Fibroblast of skin of abdomen (primary cell): ENCODE measurements at regions not wholly inside any gene's neighbourhood (a gene's known extent, or its start where the extent isn't known, plus 50 kb on each side); places are given as distances from the start of the nearest gene placed in this dataset.
A peak's percentile ranks its signal among the peaks of the same experiment; 100 is the strongest.
"Not testable (repeated sequence)": the region's sequence is repeated elsewhere in the genome, so short reads cannot be mapped to it uniquely, and the experiment has no call there.

ENCODE experiments used
- DNase-seq: peaks from one replicate; pipeline ENCODE4 v3.0.0-alpha.2; 2013

DNA sequence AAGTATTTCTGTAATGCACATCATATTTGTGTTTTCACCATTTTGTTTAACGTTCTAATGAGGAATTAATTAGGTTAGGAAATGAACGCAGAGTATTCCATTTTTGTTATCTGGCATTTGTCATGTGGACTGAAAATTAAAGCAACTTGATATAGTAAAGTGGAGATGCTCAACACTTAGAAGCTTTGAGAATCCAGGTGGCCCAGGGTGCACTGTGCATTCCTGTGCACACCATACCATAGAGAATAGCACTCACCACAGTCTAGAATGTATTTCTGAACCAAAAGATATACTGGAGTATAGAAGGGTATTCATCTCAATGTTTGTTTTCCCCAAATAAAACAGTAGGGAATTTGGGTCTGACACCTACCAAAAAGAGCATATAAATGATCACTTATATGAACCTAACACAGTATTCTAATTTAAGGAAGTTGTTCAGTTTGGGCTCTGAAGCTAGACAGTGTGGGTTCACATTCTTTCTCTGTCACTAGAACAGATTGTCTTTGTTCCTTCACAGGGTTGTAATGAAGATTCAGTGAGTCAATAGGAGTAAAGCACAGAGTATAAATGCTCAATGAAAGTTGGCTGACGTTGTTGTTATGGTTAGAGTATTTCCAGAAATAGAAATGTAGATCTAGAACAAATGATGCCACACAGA is 125.6 kb upstream of the DMRT1 start:
- no peak for DNase-seq

DNA sequence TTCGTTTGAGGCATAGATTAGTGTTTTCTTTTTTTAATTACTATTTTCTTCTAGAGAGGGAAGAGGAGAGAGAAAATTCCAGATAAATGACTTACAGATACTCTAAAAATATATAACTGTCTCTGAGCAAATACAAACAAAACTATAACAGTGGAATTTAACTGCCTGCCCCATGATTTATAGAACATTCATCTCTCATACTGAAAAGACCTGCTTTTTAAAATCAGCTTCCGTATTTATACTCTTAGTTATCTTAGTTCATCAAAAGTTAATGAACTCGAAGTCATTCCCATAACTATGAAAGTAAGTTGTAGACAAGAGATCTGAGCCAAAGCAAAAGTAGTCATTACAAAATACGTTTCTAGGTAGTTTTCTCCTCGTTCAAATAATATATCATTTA is 123.8 kb upstream of the DMRT1 start:
- DNase-seq, result no peak

DNA sequence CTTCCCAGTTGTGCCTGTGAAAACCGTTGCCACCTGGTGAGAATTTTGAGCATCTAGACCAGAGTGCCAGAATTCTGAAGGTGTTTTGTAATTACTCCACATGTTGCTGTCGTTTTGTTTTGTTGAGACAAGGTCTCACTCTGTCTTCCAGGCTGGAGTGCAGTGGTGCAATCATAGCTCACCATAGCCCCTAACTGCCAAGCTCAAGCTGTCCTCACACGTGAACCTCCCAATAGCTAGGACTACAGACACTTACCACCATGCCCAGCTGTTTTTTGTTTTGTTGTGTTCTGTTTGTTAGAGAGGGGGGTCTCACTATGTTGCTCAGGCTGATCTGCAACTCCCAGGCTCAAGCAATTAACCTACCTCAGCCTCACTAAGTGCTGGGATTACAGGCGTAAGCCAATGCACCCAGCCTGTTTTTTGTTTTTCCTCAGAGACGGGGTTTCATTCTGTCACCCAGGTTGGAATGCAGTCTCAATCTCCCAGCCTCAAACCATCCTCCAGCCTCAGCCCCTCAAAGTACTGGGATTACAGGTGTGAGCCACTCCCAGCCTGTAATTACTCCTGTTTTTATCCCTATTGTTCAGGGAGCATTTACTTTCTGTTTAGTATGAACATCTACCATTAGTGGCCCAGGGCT is 121.1 kb upstream of the DMRT1 start:
- no peak for DNase-seq

GRCh38 chr9:722388-722980 is 119.0 kb upstream of the DMRT1 start:
- no peak for DNase-seq

GRCh38 chr9:724461-724860 is 117.0 kb upstream of the DMRT1 start:
- not testable (repeated sequence) for DNase-seq

GRCh38 chr9:726005-726404 is 115.5 kb upstream of the DMRT1 start:
- DNase-seq, result no peak

DNA sequence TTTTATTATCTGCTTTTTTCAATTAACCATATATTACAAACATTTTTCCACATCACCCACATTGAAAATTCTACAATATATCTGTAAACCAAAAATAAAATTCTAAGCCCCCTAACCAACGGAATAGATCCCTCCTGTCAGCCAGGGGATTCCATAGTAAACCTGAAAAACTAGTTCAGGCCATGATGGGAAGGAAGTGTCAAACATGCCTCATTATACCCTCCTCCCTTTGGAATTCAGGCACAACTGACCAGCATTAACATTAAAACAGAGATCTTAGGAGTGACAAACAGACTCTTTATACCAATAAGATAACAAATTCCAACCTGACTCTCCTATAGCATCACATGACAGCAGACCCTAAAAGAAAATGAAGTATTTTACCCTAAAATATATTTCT is 113.7 kb upstream of the DMRT1 start:
- no peak for DNase-seq

DNA sequence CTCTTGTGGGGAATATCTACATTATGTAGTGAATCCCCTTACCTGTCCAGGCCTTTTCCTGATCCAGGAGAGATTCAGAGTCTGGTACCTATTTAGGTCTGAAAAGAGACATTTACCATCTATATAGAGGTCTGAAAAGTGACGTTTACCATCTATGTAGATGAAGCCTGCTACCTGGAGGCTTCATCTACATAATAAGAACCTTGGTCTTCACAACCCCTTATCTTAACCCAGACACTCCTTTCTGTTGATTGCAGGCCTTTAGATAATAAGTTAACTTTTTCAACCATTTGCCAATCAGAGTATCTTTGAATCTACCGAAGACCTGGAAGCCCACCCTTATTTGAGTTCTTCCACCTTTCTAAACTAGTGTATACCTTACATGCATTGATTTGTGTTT is 113.0 kb upstream of the DMRT1 start:
- DNase-seq, result no peak

DNA sequence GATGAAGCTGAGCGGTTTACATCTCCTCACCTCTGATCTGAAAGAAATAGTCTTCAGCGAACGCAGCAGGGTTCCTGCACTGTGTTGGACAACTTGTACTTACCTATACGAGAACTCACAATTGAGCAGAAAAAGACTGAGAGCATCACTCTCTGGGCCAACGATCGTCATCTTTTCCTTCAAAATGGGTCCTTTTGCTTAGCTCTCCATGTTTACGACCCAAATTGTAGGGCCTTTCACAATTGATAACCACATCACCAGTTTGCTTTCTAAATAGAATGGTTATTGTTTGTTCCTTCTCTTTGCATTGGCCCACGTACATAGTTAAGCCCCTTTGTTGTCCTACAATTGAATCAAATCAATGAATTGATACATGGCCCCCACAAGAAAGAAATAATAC is 110.0 kb upstream of the DMRT1 start:
- no peak for DNase-seq

DNA sequence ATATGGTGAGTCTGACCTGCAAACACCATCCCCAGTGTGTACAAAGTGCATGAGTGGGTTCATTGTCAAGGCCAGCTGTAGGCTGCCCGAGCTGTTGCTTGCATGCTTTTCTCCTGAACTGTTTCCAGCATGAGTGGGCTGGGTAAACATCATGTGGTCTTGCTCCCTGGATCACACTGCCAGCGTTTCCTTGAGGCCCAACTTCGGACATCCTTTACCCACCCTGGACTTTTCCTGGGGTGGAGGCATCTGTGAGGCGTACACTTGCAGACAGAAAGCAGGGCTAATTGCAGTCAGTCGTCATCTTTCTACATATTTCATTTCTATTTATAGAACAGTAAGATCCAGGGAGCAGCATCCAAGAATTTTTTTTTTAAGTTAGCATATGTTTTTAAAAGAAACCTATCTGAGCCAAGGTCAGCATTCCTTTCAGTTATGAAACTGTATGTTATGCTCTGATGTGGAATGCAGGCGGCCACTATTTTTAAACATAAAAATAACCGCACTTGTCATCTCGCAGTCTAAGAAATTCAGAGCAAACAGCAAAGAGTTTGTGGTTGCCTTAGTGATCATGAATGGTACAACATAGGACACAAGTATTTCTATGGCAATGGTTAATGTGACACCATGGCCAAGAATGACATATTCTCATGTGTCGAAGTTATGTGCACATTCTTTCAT is 106.5 kb upstream of the DMRT1 start:
- DNase-seq, result peak; percentile 97

GRCh38 chr9:737400-738120 is 103.9 kb upstream of the DMRT1 start:
- peak; percentile 25 for DNase-seq

DNA sequence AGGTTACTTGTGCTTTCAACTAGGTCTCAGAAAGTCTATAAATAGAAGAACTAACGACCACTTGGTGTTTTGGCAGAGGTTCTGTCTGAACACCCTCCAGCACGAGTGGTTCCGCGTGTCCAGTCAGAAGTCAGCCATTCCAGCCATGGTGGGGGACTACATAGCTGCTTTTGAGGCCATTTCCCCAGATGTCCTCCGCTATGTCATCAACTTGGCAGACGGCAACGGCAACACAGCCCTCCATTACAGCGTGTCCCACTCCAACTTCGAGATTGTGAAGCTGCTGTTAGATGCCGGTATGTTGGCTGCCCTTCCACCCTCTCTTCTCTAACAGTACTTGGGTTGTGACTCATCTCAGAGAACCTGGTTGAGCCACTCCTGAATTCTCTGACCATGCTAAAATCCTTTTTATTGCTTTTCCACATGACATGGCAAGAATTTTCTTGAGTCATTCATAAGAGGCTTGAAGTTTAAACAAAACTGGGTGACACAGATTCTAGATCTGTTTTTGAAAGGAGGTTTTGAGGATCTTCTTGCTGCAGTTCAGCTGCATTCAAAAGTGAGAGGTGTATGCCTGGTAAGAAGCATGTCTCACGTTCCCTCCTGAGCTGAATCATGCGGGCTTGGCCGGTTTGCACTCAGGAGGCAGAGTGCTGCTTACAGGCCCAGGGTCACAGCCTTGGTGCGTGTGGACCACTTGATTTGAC is 103.1 kb upstream of the DMRT1 start:
- peak; percentile 93 for DNase-seq

DNA sequence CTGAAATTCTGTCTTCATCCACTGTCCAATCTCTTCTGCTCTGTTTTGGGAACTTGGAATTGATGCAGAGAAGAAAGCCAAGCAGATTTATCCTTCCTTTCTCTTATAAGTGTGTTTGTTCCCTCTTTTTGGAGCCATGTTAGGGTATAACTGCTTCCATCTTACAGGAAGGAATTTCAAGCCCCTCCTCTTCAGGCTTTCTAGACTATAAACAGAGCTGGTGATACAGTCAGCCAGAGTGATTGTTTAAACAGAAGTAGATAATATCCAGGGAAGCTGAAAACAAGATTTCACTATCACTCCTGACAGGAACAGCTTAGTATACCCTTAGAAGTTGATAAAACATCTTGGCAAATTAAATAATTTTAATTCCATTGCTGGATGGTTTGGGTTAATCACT is 102.1 kb upstream of the DMRT1 start:
- no peak for DNase-seq

- DNase-seq, result no peak
Measured at GRCh38 chr9:740221-740620, 101.3 kb upstream of the DMRT1 start.

GRCh38 chr9:742104-742503 is 99.4 kb upstream of the DMRT1 start:
- DNase-seq, result no peak

DNA sequence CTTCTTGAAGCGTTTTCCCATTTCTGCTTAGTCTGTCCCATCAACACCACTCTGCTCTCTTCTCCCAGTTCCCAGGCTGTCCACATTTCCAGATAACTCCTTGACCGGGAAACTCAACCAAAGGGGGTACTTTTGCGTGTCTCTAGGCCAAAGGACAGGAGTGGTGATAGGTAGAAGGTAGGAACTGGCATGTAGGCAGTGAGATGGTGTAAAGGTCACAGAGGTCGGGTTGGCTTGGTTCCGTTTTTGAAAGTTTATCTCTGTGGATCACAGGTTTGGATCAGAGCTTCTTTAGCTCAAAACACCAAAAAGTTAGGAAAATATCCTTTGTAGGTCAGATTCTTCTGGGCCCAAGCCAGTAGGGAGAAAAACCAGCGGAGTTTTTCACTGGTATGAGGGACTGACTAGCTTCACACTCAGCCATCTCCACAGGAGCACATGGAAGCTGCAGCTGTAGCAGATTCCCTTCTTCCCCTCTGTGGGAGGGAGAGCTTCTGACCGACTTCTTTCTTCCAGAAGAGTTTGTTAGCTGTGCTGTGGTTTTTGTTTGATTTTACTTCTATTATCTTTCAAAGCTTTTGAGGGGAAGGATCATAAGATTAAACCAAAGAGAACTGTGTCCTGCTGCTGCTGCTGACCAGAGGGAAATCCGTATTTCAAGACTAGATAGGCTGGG is 98.4 kb upstream of the DMRT1 start:
- no peak for DNase-seq

- no peak for DNase-seq
Measured at GRCh38 chr9:744046-744712, 97.3 kb upstream of the DMRT1 start.

DNA sequence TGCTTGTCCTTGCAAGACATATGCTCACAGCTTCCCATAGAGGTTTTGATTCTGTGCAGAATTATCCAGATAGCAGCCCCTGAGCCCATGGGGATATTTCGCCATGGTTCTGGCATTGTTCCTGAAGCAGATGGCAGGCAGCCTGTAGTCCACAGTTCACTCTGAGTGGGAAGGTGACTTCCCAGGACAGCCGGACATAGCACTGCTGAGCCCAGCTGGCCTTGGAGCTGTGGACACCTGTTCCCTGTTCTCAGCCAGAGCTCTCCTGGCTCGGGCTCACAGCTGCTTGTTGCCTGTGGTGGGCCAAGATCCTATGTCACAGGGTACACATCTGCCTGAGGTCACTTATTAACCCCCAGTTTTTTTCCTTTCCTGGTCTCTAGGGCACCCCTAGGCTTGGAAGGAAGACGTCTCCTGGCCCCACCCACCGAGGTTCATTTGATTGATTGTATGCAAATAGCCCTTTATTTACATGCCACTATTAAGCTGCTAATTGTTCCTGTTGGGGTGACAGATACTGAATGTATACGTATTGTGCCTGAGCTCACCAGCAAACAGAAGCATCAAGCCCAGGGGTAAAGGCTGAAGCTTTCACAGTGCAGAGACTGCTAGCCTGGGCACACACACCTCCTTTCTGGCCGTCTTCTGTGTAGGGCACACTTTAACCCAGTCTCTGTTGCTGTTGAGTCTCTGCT is 96.6 kb upstream of the DMRT1 start:
- DNase-seq, result no peak

- DNase-seq, result no peak
Measured at GRCh38 chr9:745761-746380, 95.6 kb upstream of the DMRT1 start.
